VCaP (cell line): ENCODE measurements at regions not wholly inside any gene's neighbourhood (a gene's known extent, or its start where the extent isn't known, plus 50 kb on each side); places are given as distances from the start of the nearest gene placed in this dataset.

ENCODE experiments used
- H3K27ac ChIP-seq: fragments of 450-650 bp; 2 replicates; pipeline ENCODE4 v1.5.1; 2017
- TF ChIP-seq, protein P1 (sequence below): fragments of 450-650 bp; conservative IDR thresholded peaks from 2 replicates; pipeline ENCODE4 v1.5.1; 2017; ENCODE audit warnings: mild to moderate bottlenecking, moderate library complexity

GRCh38 chr1:218582646-218583045, 237.5 kb downstream of the TGFB2 start:
- H3K27ac ChIP-seq: no peak overlapping the region
- TF ChIP-seq, protein P1, sequence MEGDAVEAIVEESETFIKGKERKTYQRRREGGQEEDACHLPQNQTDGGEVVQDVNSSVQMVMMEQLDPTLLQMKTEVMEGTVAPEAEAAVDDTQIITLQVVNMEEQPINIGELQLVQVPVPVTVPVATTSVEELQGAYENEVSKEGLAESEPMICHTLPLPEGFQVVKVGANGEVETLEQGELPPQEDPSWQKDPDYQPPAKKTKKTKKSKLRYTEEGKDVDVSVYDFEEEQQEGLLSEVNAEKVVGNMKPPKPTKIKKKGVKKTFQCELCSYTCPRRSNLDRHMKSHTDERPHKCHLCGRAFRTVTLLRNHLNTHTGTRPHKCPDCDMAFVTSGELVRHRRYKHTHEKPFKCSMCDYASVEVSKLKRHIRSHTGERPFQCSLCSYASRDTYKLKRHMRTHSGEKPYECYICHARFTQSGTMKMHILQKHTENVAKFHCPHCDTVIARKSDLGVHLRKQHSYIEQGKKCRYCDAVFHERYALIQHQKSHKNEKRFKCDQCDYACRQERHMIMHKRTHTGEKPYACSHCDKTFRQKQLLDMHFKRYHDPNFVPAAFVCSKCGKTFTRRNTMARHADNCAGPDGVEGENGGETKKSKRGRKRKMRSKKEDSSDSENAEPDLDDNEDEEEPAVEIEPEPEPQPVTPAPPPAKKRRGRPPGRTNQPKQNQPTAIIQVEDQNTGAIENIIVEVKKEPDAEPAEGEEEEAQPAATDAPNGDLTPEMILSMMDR: no peak

DNA sequence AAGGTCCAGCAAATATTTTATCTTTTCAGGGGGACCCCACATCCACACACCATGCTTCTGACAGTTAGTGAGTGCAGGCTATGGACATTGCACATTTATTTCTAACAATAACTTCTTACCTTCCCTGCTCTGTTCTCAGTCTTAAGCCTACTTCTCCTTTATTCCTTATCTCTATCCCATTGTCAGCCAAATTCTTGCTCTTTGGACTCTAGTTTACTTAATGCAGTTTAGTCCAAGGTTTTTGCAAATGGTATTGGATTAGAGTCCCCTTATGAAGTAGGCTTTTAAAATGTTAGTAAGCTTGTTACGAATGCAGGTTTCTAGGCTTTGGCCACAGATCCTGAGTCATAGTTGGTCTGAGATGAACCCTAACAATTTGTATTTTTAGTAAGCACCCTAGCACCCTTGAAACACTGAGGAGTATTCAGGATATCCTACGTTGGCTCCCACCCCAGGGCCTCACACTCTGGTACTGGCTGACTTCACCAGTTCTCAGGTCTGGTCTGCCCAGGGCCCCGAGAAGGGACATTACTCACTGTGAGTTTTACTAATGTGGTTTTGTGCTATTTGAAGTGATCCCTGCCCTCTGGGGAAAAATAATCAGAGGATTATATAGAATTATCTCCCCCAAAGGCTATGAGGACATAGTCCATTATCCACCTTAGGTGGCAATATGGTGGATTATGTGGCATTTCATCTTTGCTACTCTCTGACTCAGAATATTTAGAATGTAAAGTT, 239.5 kb downstream of the TGFB2 start:
- H3K27ac ChIP-seq: no peak overlapping the region
- TF ChIP-seq, protein P1: no peak

GRCh38 chr1:218585511-218586184, 240.5 kb downstream of the TGFB2 start:
- H3K27ac ChIP-seq: no peak overlapping the region
- TF ChIP-seq, protein P1: no peak

- TF ChIP-seq, protein P1: no peak
- no peak overlapping the region for H3K27ac ChIP-seq
Observed at GRCh38 chr1:218587900-218588299, 242.8 kb downstream of the TGFB2 start.

DNA sequence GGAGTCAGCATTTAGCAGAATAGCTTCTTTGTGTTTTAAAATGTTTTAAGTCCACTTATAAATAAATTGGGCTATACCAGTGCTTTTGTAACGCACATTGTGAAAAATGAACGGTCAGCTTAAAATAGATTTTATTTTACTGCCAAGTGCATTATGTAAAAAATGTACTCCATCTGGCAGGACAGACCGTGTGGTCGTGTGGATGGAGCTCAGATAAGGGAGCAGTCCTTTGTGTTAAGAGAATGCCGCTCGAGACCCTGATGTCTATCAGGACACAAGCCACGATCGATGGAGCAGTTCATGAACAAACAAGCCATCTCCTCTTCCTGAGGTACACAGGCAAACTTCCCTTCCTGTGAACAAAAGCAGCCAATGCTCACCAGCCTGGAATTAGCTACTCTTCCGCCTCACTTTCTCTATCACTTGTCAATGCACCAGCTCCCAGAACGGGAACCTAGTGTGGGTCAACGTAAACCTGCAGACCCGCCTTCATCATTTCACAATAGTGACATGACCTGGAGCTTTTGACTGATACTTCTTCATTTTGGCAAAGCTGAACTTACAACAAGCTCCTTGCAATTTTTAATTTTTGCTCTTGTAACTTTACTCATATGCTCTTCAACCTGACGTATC, 243.5 kb downstream of the TGFB2 start:
- H3K27ac ChIP-seq: no peak overlapping the region
- TF ChIP-seq, protein P1: no peak

DNA sequence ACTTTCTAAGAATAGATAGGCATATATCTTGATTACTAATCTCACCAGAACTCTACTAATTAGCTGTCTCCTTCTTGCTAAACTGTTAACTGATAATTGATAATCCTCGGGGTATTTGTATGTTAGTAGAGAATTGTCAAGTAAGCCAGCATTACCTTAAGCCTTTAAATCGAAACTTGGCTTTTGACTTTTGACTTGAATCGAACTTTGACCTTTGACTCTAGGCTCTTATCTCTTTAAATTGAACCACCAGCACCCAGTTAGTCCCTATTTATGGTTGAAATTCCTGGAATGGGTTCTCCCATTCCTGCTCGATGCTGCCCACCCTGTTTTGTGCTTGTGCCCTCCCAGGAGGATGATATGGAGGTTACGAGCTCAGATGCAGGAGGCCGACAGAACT, 244.4 kb downstream of the TGFB2 start:
- TF ChIP-seq, protein P1: no peak
- no peak overlapping the region for H3K27ac ChIP-seq

DNA sequence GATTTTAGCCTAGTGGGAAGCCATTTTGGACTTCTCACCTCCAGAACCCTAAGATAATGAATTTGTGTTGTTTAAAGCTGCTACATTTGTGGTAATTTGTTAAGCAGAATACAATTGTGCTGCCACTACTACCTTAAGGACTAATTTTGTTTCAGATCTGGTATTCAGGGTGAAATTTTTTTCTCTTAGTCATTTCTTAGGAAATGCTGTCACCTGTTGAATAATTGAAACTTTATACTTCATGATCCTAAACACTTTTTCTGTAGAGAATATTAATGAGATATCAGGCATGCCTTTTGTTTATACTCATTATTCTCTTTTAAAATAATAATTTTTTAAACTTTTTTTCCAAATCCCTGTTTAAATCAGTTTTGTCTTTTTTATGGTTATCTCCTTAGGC, 246.8 kb downstream of the TGFB2 start:
- TF ChIP-seq, protein P1: no peak

More for the DNA sequence above, 246.8 kb downstream of the TGFB2 start:
- H3K27ac ChIP-seq: no peak overlapping the region
